ENCODE measurements at regions not wholly inside any gene's neighbourhood (a gene's known extent, or its start where the extent isn't known, plus 50 kb on each side); places are given as distances from the start of the nearest gene placed in this dataset.
"Not testable (repeated sequence)": the region's sequence is repeated elsewhere in the genome, so short reads cannot be mapped to it uniquely, and the experiment has no call there.

DNA sequence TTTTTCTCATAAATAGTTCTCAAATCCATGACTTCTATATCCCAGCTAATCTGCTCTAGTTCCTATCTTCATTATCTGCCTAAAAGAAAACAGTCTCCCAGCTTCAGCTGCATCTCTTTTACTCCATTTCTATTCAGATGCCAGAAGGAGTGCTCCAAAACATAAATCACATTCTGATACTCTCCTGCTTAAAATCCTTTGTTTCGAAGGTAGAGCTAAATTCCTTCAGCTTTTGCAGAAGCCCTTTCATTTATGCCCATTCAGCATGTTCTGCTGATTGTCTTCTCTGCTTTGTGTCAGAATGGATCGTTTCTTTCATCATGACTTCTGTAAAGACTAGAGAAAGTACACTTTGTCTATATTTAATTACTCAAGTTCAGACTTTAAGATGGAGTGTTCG lies 440.1 kb upstream of the SMIM31 start:
- Histone ChIP-seq H3K27me3 (replicated peaks; ENCODE audit: control insufficient read depth, insufficient read depth, low read length) (peaks cover 4% of the 10 kb centered on the region), H3K4me3 (ENCODE audit: low read length) (no peak overlapping the region), H3K36me3 (ENCODE audit: control insufficient read depth, insufficient read depth, low read length, severe bottlenecking) (no peaks in the 10 kb centered on the region), H3K9me3 (ENCODE audit: control insufficient read depth, low read length) (no peaks in the 10 kb centered on the region), H3K4me1 (ENCODE audit: control insufficient read depth, insufficient read depth, low read length) (no peaks in the 10 kb centered on the region), H3K9ac (ENCODE audit: low read length) (no peak overlapping the region)
- no peak for DNase-seq (ENCODE audit: low read depth)

DNA sequence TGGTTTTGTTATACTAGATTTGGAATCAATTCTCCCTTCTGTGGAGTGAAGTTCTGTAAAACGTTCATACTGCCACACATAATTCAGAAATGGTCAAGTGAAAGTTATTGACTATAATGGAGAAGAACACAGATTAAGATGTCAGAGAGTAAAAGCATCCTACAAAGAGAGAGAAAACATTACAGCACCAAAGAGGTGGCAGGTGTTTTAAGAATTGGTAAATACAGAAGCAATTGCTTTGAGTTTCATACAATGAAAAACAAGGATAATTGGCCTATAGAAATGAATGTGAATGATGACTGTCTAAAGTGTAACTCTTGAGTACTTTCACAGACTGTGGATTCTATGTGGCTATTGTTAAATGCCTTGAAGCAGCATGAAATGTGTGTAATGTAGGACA lies 435.6 kb upstream of the SMIM31 start:
- Histone ChIP-seq H3K4me1 (ENCODE audit: control insufficient read depth, insufficient read depth, low read length) (no peaks in the 10 kb centered on the region), H3K27me3 (replicated peaks; ENCODE audit: control insufficient read depth, insufficient read depth, low read length) (peaks cover 4% of the 10 kb centered on the region), H3K9ac (ENCODE audit: low read length) (no peak overlapping the region), H3K36me3 (ENCODE audit: control insufficient read depth, insufficient read depth, low read length, severe bottlenecking) (no peaks in the 10 kb centered on the region), H3K9me3 (ENCODE audit: control insufficient read depth, low read length) (no peaks in the 10 kb centered on the region), H3K4me3 (ENCODE audit: low read length) (no peak overlapping the region)
- DNase-seq (ENCODE audit: low read depth): no peak

DNA sequence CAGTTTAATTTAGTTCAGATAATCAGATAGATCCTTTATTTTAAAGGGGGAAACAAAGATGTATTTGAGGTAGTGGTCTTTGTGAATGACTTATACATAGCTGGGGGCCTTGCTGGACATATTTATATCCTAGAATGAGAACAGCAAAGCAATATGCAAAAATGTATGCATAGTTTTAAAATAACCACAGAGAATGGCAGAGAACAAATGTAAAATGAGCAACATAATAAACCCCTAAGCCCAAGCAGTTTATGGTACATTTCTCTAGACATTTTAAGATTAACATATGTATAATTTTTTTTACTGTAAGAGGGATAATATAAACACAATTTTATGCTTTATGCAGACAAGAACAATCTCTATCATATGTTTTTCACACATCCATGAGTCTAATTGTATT lies 434.2 kb upstream of the SMIM31 start:
- Histone ChIP-seq H3K4me1 (ENCODE audit: control insufficient read depth, insufficient read depth, low read length) (no peaks in the 10 kb centered on the region), H3K27me3 (replicated peaks; ENCODE audit: control insufficient read depth, insufficient read depth, low read length) (no peaks in the 10 kb centered on the region), H3K4me3 (ENCODE audit: low read length) (no peak overlapping the region), H3K9me3 (ENCODE audit: control insufficient read depth, low read length) (no peaks in the 10 kb centered on the region), H3K36me3 (ENCODE audit: control insufficient read depth, insufficient read depth, low read length, severe bottlenecking) (no peaks in the 10 kb centered on the region), H3K9ac (ENCODE audit: low read length) (no peak overlapping the region)
- DNase-seq (ENCODE audit: low read depth): no peak

DNA sequence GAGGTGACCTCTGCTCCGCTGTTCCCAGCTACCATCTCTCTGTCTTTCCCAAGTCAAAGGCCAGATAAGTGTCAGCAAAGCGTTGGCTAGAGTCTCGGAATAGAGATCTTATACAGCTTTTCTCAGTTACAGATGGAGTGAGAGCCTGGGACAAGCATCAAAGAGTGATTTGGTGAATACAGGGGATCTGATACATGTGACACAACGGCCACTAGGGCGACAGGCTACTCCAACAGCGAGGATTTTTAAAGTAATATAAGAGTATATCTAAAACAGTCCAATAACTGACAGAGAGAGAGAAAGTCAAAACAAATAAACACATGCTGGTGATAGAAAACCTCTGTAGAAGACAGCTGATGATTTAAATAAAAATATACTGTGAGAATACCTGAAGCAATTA lies 433.1 kb upstream of the SMIM31 start:
- no peaks in the 10 kb centered on the region for H3K27me3 ChIP-seq (replicated peaks; ENCODE audit: control insufficient read depth, insufficient read depth, low read length)
- H3K9me3 ChIP-seq (ENCODE audit: control insufficient read depth, low read length): no peaks in the 10 kb centered on the region
- no peaks in the 10 kb centered on the region for H3K4me1 ChIP-seq (ENCODE audit: control insufficient read depth, insufficient read depth, low read length)
- no peak overlapping the region for H3K4me3 ChIP-seq (ENCODE audit: low read length)
- no peak overlapping the region for H3K9ac ChIP-seq (ENCODE audit: low read length)
- DNase-seq (ENCODE audit: low read depth): no peak
- no peaks in the 10 kb centered on the region for H3K36me3 ChIP-seq (ENCODE audit: control insufficient read depth, insufficient read depth, low read length, severe bottlenecking)

DNA sequence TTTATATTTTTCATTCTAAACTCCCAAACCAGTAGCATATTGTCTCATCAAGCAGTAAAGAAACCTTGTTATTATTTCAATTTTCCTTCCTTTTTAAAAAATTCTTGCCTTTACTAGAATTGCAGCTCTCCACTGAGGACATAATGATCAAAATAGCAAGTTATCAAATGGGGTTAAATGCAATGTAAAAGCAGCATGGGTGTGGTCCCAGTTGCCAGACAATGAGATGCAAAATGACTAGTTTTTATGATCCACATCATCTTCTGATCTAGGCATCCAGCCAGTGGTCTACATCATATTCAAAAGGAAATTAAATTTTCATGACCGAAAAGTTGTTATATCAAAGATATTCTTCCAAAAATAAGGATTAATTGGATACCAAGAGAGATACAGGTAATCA lies 427.9 kb upstream of the SMIM31 start:
- no peak overlapping the region for H3K4me3 ChIP-seq (ENCODE audit: low read length)
- no peaks in the 10 kb centered on the region for H3K36me3 ChIP-seq (ENCODE audit: control insufficient read depth, insufficient read depth, low read length, severe bottlenecking)

DNA sequence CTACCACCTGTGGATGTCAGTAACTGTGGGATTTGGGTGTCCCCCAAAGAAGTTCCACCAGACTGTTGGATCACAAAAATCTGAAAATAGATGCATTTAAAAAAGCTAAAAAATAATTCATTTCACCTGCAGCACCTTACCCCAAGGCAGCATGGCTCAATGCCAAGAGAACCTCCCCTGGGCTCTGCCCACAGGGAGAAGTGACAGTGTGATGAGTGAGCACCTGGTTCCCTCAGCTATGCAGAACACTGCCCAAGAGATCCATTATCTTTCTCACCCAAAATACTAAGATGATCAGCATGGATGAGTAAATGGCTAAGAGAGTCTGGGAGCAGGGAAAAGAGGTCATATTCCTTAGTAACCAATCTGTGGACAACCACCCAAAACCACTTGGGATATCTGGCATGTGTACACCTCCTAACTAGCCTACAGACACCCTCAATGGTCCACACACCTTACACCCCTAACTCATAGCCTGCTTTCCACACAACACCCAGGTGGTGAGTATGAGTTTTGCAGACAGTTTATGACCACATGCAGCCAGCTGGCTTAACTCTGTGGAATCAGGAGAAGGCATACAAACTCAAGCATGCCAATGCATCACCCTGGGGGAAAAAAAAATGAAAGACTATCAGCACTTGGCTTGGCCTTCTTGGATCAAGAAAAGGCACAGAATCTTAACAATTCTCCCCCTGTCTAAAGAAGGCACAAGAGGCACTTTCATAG lies 416.5 kb upstream of the SMIM31 start:
- DNase-seq (ENCODE audit: low read depth): no peak
- H3K9me3 ChIP-seq (ENCODE audit: control insufficient read depth, low read length): peaks cover 9% of the 10 kb centered on the region
- H3K4me1 ChIP-seq (ENCODE audit: control insufficient read depth, insufficient read depth, low read length): no peaks in the 10 kb centered on the region
- no peaks in the 10 kb centered on the region for H3K27me3 ChIP-seq (replicated peaks; ENCODE audit: control insufficient read depth, insufficient read depth, low read length)
- H3K9ac ChIP-seq (ENCODE audit: low read length): no peak overlapping the region
- no peak overlapping the region for H3K4me3 ChIP-seq (ENCODE audit: low read length)
- no peaks in the 10 kb centered on the region for H3K36me3 ChIP-seq (ENCODE audit: control insufficient read depth, insufficient read depth, low read length, severe bottlenecking)

More for the DNA sequence above, 427.9 kb upstream of the SMIM31 start:
- no peaks in the 10 kb centered on the region for H3K4me1 ChIP-seq (ENCODE audit: control insufficient read depth, insufficient read depth, low read length)
- no peak for DNase-seq (ENCODE audit: low read depth)
- no peaks in the 10 kb centered on the region for H3K27me3 ChIP-seq (replicated peaks; ENCODE audit: control insufficient read depth, insufficient read depth, low read length)
- H3K9ac ChIP-seq (ENCODE audit: low read length): no peak overlapping the region
- H3K9me3 ChIP-seq (ENCODE audit: control insufficient read depth, low read length): no peaks in the 10 kb centered on the region

DNA sequence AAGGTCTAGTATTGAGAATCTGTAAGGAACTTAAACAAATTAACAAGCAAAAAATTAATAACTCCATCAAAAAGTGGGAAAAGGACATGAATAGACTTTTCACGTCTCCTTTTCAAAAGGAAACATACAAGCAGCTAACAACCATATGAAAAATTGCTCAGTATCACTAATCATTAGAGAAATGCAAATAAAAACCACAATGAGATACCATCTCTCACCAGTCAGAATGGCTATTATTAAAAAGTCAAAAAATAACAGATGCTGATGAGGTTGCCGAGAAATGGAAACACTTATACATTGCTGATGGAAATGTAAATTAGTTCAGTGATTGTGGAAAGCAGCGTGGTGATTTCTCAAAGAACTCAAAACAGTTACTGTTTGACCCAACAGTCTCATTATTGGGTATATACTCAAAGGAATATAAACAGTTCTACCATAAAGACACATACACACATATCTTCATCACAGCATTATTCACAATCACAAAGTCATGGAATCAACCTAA lies 410.4 kb upstream of the SMIM31 start:
- no peak for DNase-seq (ENCODE audit: low read depth)
- Histone ChIP-seq H3K9me3 (ENCODE audit: control insufficient read depth, low read length) (peaks cover 6% of the 10 kb centered on the region), H3K4me1 (ENCODE audit: control insufficient read depth, insufficient read depth, low read length) (no peaks in the 10 kb centered on the region), H3K4me3 (ENCODE audit: low read length) (no peak overlapping the region), H3K9ac (ENCODE audit: low read length) (no peak overlapping the region), H3K36me3 (ENCODE audit: control insufficient read depth, insufficient read depth, low read length, severe bottlenecking) (no peaks in the 10 kb centered on the region), H3K27me3 (replicated peaks; ENCODE audit: control insufficient read depth, insufficient read depth, low read length) (no peaks in the 10 kb centered on the region)

DNA sequence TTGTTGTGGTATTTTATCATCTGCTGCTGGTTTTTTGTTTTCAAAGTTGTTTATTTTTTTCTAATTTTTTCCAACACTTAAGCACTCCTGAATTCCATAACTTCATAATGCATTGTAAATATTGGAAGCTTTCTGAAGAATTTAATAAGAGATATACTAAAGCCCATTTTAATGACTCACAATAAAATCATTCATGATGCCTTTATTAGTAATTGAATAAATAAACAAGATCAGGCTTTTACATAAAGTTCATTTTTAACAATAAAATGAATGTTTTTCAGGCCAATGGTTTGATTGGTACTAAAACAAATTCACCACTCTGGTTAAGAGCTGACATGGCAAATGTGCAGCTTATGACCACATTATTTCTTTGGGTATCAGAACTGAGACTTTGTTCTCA lies 408.2 kb upstream of the SMIM31 start:
- Histone ChIP-seq H3K36me3 (ENCODE audit: control insufficient read depth, insufficient read depth, low read length, severe bottlenecking) (no peaks in the 10 kb centered on the region), H3K4me1 (ENCODE audit: control insufficient read depth, insufficient read depth, low read length) (no peaks in the 10 kb centered on the region), H3K27me3 (replicated peaks; ENCODE audit: control insufficient read depth, insufficient read depth, low read length) (no peaks in the 10 kb centered on the region), H3K4me3 (ENCODE audit: low read length) (no peak overlapping the region), H3K9me3 (ENCODE audit: control insufficient read depth, low read length) (peaks cover 6% of the 10 kb centered on the region), H3K9ac (ENCODE audit: low read length) (no peak overlapping the region)
- no peak for DNase-seq (ENCODE audit: low read depth)

DNA sequence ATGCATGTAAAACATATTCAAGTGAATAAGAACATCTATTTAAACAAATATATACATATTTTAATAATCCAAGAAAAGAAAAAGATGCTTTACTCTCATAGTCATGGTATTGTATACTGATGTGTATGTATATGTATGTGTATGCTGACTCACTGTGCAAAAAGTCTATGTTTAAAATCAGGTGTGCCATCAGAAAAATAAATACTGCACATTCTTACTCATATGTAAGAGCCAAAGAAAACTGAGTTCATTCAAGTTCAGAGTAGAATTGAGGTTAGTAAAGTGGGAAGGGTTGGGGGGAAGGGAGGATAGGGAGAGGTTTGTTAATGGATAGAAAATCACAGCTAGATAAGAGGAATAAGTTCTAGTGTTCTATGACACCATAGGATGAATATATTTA lies 403.9 kb upstream of the SMIM31 start:
- Histone ChIP-seq H3K9ac (ENCODE audit: low read length) (no peak overlapping the region), H3K9me3 (ENCODE audit: control insufficient read depth, low read length) (no peaks in the 10 kb centered on the region), H3K4me3 (ENCODE audit: low read length) (no peak overlapping the region), H3K27me3 (replicated peaks; ENCODE audit: control insufficient read depth, insufficient read depth, low read length) (no peaks in the 10 kb centered on the region), H3K36me3 (ENCODE audit: control insufficient read depth, insufficient read depth, low read length, severe bottlenecking) (no peaks in the 10 kb centered on the region), H3K4me1 (ENCODE audit: control insufficient read depth, insufficient read depth, low read length) (no peaks in the 10 kb centered on the region)
- no peak for DNase-seq (ENCODE audit: low read depth)

DNA sequence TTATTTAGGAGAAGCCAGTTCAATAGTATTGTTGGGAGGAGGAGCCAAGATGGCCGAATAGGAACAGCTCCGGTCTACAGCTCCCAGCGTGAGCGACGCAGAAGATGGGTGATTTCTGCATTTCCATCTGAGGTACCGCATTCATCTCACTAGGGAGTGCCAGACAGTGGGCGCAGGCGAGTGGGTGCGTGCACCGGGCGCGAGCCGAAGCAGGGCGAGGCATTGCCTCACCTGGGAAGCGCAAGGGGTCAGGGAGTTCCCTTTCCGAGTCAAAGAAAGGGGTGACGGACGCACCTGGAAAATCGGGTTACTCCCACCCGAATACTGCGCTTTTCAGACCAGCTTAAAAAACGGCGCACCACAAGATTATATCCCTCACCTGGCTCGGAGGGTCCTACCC lies 403.2 kb upstream of the SMIM31 start:
- H3K4me1 ChIP-seq (ENCODE audit: control insufficient read depth, insufficient read depth, low read length); H3K9me3 ChIP-seq (ENCODE audit: control insufficient read depth, low read length); H3K4me3 ChIP-seq (ENCODE audit: low read length); H3K36me3 ChIP-seq (ENCODE audit: control insufficient read depth, insufficient read depth, low read length, severe bottlenecking); H3K9ac ChIP-seq (ENCODE audit: low read length); H3K27me3 ChIP-seq (replicated peaks; ENCODE audit: control insufficient read depth, insufficient read depth, low read length); DNase-seq (ENCODE audit: low read depth): not testable (repeated sequence)

DNA sequence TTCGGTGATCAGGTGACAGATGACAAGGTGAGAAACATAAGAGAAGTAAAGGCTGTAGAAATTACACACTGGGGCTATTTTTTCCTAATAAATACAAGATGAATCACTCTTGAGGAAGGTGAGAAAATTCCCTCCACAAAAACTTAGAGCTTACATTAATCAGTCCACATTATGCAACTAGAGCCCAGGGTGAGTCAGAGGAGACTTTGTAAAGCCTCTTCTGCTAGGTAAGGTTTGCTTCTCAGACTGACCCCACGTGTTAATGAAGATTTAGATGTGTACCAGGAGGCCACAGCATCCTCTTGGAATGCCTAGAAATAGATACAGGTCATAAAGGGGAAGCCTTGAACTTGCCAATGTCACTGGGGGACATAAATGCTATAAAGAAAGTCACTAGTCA lies 396.0 kb upstream of the SMIM31 start:
- H3K4me3 ChIP-seq (ENCODE audit: low read length): no peak overlapping the region
- no peaks in the 10 kb centered on the region for H3K9me3 ChIP-seq (ENCODE audit: control insufficient read depth, low read length)
- H3K27me3 ChIP-seq (replicated peaks; ENCODE audit: control insufficient read depth, insufficient read depth, low read length): no peaks in the 10 kb centered on the region
- H3K4me1 ChIP-seq (ENCODE audit: control insufficient read depth, insufficient read depth, low read length): no peaks in the 10 kb centered on the region
- H3K9ac ChIP-seq (ENCODE audit: low read length): no peak overlapping the region
- H3K36me3 ChIP-seq (ENCODE audit: control insufficient read depth, insufficient read depth, low read length, severe bottlenecking): no peaks in the 10 kb centered on the region
- DNase-seq (ENCODE audit: low read depth): no peak

DNA sequence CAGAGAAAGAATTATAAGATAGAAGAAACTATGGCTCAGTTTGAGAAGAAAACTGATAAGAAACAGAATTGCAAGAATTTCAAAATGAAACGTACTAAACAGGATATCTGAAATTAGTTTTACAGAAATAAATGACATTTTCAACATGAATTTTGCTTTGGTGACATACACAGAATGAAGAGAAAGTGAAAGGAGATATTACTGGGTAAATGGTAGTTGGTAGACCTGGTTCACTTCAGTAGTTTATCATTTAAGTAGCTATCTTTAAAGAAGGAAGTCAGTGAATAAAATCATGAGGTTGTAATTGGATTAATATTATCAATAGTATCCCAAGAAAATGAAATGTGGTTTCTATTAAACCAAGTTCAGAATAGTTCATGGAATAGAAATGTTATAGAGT lies 395.5 kb upstream of the SMIM31 start:
- no peak overlapping the region for H3K9ac ChIP-seq (ENCODE audit: low read length)
- H3K4me3 ChIP-seq (ENCODE audit: low read length): no peak overlapping the region
- H3K4me1 ChIP-seq (ENCODE audit: control insufficient read depth, insufficient read depth, low read length): no peaks in the 10 kb centered on the region
- H3K9me3 ChIP-seq (ENCODE audit: control insufficient read depth, low read length): no peaks in the 10 kb centered on the region
- H3K36me3 ChIP-seq (ENCODE audit: control insufficient read depth, insufficient read depth, low read length, severe bottlenecking): no peaks in the 10 kb centered on the region
- no peaks in the 10 kb centered on the region for H3K27me3 ChIP-seq (replicated peaks; ENCODE audit: control insufficient read depth, insufficient read depth, low read length)
- no peak for DNase-seq (ENCODE audit: low read depth)

Data from adipocyte (in vitro differentiated cells).